Ishikawa (cell line): ENCODE measurements at regions not wholly inside any gene's neighbourhood (a gene's known extent, or its start where the extent isn't known, plus 50 kb on each side); places are given as distances from the start of the nearest gene placed in this dataset.

ENCODE experiments used
- CREB1 ChIP-seq: IDR thresholded peaks from 2 replicates; pipeline ENCODE4 v1.6.1; 2012; ENCODE audit warnings: low read depth
- EGR1 ChIP-seq: IDR thresholded peaks from 2 replicates; pipeline ENCODE4 v1.6.1; 2012
- EP300 ChIP-seq: IDR thresholded peaks from 2 replicates; pipeline ENCODE4 v1.6.1; 2012; ENCODE audit warnings: borderline replicate concordance
- FOXM1 ChIP-seq: IDR thresholded peaks from 2 replicates; pipeline ENCODE4 v1.6.1; 2012; ENCODE audit warnings: low read depth, borderline replicate concordance
- NFIC ChIP-seq: IDR thresholded peaks from 2 replicates; pipeline ENCODE4 v1.6.1; 2012
- RAD21 ChIP-seq: IDR thresholded peaks from 2 replicates; pipeline ENCODE4 v1.6.1; 2012; ENCODE audit warnings: low read depth
- REST ChIP-seq: IDR thresholded peaks from 2 replicates; pipeline ENCODE4 v1.6.1; 2012; ENCODE audit warnings: low read depth, mild to moderate bottlenecking
- TEAD4 ChIP-seq: IDR thresholded peaks from 2 replicates; pipeline ENCODE4 v1.6.1; 2012
- YY1 ChIP-seq: IDR thresholded peaks from 2 replicates; pipeline ENCODE4 v1.6.1; 2012; ENCODE audit warnings: low read depth
- ZBTB7A ChIP-seq: IDR thresholded peaks from 2 replicates; pipeline ENCODE4 v1.6.1; 2012; ENCODE audit warnings: low read depth
- TF ChIP-seq, protein P1 (sequence below): IDR thresholded peaks from 2 replicates; pipeline ENCODE4 v1.6.1; 2012
- TF ChIP-seq, protein P2 (sequence below): IDR thresholded peaks from 2 replicates; pipeline ENCODE4 v1.6.1; 2012

DNA sequence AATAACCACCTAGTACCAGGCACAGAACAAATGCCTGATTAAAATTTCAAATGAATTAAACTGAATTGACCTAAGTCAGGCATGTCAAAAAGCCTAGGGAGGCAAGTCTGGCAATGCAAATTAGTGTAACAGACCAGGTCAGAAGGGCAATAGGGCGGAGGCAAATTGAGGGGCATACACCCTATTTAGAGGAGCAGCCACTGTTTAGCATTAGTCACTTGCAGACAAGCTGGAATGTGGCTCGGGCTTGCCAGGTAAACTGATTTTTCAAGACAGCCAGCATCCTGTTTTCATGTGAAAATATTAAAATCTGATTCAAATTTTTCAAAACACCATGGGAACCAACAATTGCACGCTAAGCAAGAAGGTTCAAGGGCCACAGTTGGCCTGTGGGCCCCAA, 160.3 kb downstream of the EN1 start:
- TF ChIP-seq EP300 = no peak
- no peak for TF ChIP-seq EGR1
- no peak for TF ChIP-seq FOXM1
- TF ChIP-seq, protein P1, sequence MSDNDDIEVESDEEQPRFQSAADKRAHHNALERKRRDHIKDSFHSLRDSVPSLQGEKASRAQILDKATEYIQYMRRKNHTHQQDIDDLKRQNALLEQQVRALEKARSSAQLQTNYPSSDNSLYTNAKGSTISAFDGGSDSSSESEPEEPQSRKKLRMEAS = no peak
- TF ChIP-seq, protein P2, sequence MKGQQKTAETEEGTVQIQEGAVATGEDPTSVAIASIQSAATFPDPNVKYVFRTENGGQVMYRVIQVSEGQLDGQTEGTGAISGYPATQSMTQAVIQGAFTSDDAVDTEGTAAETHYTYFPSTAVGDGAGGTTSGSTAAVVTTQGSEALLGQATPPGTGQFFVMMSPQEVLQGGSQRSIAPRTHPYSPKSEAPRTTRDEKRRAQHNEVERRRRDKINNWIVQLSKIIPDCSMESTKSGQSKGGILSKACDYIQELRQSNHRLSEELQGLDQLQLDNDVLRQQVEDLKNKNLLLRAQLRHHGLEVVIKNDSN = no peak
- TF ChIP-seq TEAD4 = no peak

GRCh38 chr2:118686346-118686745, 161.1 kb downstream of the EN1 start:
- TF ChIP-seq ZBTB7A (no peak), YY1 (no peak), FOXM1 (no peak), NFIC (no peak)
- TF ChIP-seq, protein P2 = no peak

DNA sequence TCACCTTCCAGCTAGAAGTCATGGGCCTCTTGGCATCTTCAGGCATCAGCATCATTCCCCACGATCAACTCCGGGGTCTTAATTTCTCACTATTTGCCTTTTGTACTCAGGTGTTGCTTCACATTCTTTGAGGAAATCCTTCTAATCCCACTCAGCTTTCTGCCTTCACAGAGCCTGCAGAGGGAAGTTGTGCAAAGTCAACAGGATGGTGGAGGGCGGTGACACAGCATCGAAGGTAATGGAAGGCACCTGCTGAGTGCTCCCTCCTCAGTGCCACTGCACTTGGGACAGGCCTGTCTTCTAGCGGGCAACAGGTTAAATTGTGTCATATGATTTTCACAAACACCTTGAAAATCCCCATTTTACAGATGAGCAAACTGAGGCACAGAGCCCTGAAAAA, 164.0 kb downstream of the EN1 start:
- no peak for TF ChIP-seq EP300
- TF ChIP-seq ZBTB7A = no peak
- TF ChIP-seq REST = no peak

GRCh38 chr2:118678985-118679384, 168.5 kb downstream of the EN1 start:
- TF ChIP-seq TEAD4 = no peak
- TF ChIP-seq CREB1 = no peak

GRCh38 chr2:118677546-118677945, 169.9 kb downstream of the EN1 start:
- TF ChIP-seq ZBTB7A (no peak), RAD21 (no peak), REST (no peak), EP300 (no peak)

DNA sequence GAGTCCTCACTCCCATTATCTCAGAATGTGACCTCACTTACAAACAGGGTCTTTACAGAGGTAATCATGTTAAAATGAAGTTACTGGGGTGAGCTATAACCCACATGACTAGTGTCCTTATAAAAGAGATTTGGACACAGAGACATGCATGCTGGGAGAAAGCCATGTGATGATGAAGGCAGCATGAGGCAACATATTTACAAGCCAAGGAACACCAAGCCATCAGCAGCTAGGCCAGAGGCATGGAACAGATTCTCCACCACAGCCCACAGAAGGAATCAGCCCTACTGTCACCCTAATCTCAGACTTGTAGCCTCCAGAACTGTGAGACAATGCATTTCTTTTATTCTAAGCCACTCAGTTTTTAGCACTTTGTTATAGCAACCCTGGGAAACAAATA, 171.9 kb downstream of the EN1 start:
- TF ChIP-seq ZBTB7A (no peak), REST (no peak), EP300 (no peak), TEAD4 (no peak)
- TF ChIP-seq, protein P2 = no peak
